Stomach smooth muscle (tissue), 2 donors: ENCODE measurements at regions not wholly inside any gene's neighbourhood (a gene's known extent, or its start where the extent isn't known, plus 50 kb on each side); places are given as distances from the start of the nearest gene placed in this dataset.

Experiments used
- H3K27ac ChIP-seq: one replicate; pipeline ENCODE4 v1.7.0; 2013; ENCODE audit warnings: mild to moderate bottlenecking, low read length, inconsistent platforms
- H3K27me3 ChIP-seq, 2 donors: one replicate each; pipeline ENCODE4 v1.7.0; 2013; ENCODE audit warnings: low read length in 2 of 2; ENCODE audit not compliant: insufficient read depth in 2 of 2, control insufficient read depth in 1 of 2
- H3K36me3 ChIP-seq, 2 donors: one replicate each; pipeline ENCODE4 v1.7.0; 2013; ENCODE audit warnings: low read length in 2 of 2; ENCODE audit not compliant: control insufficient read depth in 2 of 2, insufficient read depth in 2 of 2
- H3K4me1 ChIP-seq: one replicate; pipeline ENCODE4 v1.7.0; 2013; ENCODE audit warnings: low read length; ENCODE audit not compliant: control insufficient read depth, insufficient read depth
- H3K4me3 ChIP-seq, 2 donors: one replicate each; pipeline ENCODE4 v1.7.0; 2013; ENCODE audit warnings: low read length in 2 of 2
- H3K9ac ChIP-seq, 2 donors: one replicate each; pipeline ENCODE4 v1.7.0; 2013; ENCODE audit warnings: low read length in 2 of 2, mild to moderate bottlenecking in 1 of 2
- H3K9me3 ChIP-seq, 2 donors: one replicate each; pipeline ENCODE4 v1.7.0; 2013; ENCODE audit warnings: low read length in 2 of 2; ENCODE audit not compliant: control insufficient read depth in 2 of 2
- donor health status: healthy.
- donor health status: Pancreatic carcinoma.

DNA sequence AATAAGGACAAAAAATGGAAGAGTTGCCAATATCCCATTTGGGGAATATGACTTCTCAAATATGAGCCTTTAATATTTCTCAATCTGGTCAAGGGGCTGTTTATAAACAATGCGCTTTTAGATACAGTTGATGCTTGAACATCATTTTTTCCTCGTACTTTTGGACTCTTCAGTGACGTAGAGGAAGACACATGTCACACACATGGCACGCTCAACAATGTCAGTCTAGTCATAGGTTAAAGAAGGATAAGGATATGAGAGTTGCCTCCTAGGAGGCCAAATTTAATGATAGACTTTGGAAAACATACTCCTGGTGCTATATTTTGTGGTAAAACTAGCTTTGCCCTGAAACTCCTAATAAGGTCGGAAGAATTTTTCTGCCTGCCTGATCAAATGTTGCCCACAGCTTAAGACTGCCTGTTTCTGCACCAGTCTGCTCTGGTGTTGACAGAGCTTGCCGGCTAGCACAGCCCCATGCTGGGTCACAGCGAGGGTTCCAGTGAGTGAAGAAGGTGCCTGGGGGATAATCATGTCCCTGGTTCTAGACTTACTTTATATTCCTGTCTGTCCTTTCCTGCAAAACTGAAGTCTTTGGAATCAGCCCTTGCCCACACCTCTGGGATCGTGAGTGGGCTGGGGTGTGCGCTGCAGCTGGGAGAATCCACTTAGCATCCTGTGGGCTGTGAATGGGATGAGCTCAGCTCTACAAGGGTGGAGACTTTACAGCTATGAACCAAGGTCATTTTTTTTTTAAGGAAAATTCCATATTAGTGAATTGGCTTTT, 230.8 kb upstream of the IRX4 start:
- Histone ChIP-seq H3K27ac (no peak overlapping the region), H3K4me1 (no peaks in the 10 kb centered on the region), H3K4me3 (no peak overlapping the region), H3K36me3 (no peaks in the 10 kb centered on the region), H3K9me3 (peaks cover 0 to 3% of the 10 kb centered on the region in 2 donors), H3K27me3 (peaks cover 0 to 2% of the 10 kb centered on the region in 2 donors), H3K9ac (no peak overlapping the region)

- no peak overlapping the region for H3K4me3 ChIP-seq
- H3K27me3 ChIP-seq = peaks cover 0 to 2% of the 10 kb centered on the region in 2 donors
- H3K27ac ChIP-seq = no peak overlapping the region
- H3K4me1 ChIP-seq = no peaks in the 10 kb centered on the region
- no peaks in the 10 kb centered on the region for H3K36me3 ChIP-seq
- H3K9ac ChIP-seq = no peak overlapping the region
- peaks cover 0 to 3% of the 10 kb centered on the region in 2 donors for H3K9me3 ChIP-seq
Observed at GRCh38 chr5:2112173-2113025, 229.7 kb upstream of the IRX4 start.

- H3K27ac ChIP-seq = no peak overlapping the region
- peaks cover 0 to 2% of the 10 kb centered on the region in 2 donors for H3K27me3 ChIP-seq
- H3K9me3 ChIP-seq = peaks cover 0 to 3% of the 10 kb centered on the region in 2 donors
- no peaks in the 10 kb centered on the region for H3K4me1 ChIP-seq
- H3K36me3 ChIP-seq = no peaks in the 10 kb centered on the region
- H3K9ac ChIP-seq = no peak overlapping the region
- no peak overlapping the region for H3K4me3 ChIP-seq
Observed at GRCh38 chr5:2111569-2112105, 228.9 kb upstream of the IRX4 start.

DNA sequence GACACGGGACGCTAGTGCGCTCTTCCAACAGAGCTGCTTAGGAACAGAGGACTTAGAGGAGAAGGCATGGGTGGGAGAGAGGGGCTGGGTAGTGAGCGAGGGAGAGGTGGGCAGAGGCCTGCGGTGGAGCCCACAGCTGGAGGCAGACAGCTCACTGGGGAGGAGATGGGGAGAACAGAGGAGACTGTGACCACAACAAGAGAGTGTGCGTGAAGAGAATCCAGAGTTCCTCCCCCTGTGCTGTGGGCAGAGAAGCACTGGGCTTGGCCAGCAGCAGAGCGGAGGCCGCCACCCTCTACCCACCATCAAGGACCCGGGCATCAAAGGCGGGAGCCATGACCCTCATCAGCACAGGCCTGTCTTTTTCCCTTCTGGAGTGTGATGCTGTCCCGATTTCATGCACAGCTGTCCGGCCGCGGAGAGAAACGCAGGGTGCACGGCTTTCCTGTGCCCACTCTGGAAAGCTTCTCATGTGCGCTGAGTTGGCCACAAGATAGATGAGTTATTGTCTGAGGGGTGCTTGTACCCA, 228.3 kb upstream of the IRX4 start:
- H3K4me3 ChIP-seq = no peak overlapping the region
- no peaks in the 10 kb centered on the region for H3K4me1 ChIP-seq
- peaks cover 3 to 5% of the 10 kb centered on the region in 2 donors for H3K9me3 ChIP-seq
- no peaks in the 10 kb centered on the region for H3K36me3 ChIP-seq
- H3K9ac ChIP-seq = no peak overlapping the region
- H3K27ac ChIP-seq = no peak overlapping the region
- peaks cover 0 to 2% of the 10 kb centered on the region in 2 donors for H3K27me3 ChIP-seq

GRCh38 chr5:2110137-2110933, 227.6 kb upstream of the IRX4 start:
- peaks cover 0 to 2% of the 10 kb centered on the region in 2 donors for H3K27me3 ChIP-seq
- peaks cover 3 to 6% of the 10 kb centered on the region in 2 donors for H3K9me3 ChIP-seq
- no peak overlapping the region for H3K27ac ChIP-seq
- H3K36me3 ChIP-seq = no peaks in the 10 kb centered on the region
- H3K4me3 ChIP-seq = no peak overlapping the region
- no peak overlapping the region for H3K9ac ChIP-seq
- H3K4me1 ChIP-seq = no peaks in the 10 kb centered on the region

DNA sequence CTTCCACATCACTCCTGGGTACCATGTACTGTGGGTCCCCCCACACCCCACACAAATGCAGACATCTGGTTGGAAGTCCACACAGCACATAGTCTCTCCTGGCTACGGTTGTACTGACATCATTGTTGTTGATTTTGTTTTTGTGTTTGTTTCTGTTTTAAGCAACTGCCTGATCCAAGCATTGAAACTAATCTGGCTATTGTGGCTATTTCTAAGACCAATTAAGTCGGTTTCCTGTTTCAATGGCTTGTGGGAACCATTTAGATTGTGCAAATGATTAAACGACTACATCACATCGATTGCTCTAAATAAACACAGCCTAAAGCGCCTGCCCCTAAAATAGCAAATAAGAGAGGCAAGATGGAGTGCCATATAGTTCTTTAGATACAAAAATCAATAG, 226.8 kb upstream of the IRX4 start:
- H3K4me1 ChIP-seq = no peaks in the 10 kb centered on the region
- H3K27me3 ChIP-seq = peaks cover 0 to 2% of the 10 kb centered on the region in 2 donors
- H3K4me3 ChIP-seq = no peak overlapping the region
- no peaks in the 10 kb centered on the region for H3K36me3 ChIP-seq
- H3K9ac ChIP-seq = no peak overlapping the region
- no peak overlapping the region for H3K27ac ChIP-seq
- peaks cover 3 to 6% of the 10 kb centered on the region in 2 donors for H3K9me3 ChIP-seq

DNA sequence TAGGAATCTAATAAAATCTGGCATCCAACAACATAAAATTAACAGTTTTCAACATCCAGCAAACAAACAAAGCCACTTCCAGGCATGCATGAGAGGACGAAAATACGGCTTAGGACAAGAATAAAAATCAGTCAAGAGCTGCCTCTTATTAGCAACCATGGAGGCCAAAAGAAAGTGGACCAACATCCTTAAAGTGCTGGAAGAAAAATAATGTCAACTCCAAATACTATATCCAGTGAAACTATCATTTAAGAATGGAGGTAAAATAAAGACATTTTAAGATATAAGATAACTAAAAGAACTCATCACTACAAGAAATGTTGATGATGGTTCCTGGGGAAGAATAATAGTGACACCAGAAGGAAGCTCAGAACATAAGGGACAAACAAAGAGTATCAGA, 224.0 kb upstream of the IRX4 start:
- no peaks in the 10 kb centered on the region for H3K36me3 ChIP-seq
- peaks cover 0 to 2% of the 10 kb centered on the region in 2 donors for H3K27me3 ChIP-seq
- H3K9me3 ChIP-seq = peaks cover 3 to 6% of the 10 kb centered on the region in 2 donors
- no peak overlapping the region for H3K4me3 ChIP-seq
- no peak overlapping the region for H3K27ac ChIP-seq
- H3K4me1 ChIP-seq = no peaks in the 10 kb centered on the region
- no peak overlapping the region for H3K9ac ChIP-seq

DNA sequence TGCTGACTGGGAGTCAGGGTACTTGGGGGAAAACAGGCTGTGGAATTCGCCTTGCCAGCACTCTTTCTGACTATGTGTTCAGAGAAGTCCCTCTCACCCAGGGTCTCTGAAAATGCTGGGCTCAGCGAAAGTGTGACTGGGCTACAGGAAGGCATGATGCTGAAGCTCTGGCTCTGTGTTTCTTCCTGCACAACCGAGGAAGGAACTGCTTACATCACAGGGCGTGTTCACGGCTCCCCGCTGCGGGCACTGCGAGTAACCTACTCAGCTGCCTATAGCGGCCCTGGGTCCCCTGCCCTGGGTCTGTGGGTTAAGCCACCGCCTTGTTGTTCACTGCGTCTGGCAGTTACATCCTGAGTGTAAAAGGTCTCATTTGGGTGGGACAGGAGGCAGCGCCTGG, 222.4 kb upstream of the IRX4 start:
- Histone ChIP-seq H3K27me3 (peaks cover 0 to 2% of the 10 kb centered on the region in 2 donors), H3K36me3 (no peaks in the 10 kb centered on the region), H3K9me3 (peaks cover 0 to 6% of the 10 kb centered on the region in 2 donors)

DNA sequence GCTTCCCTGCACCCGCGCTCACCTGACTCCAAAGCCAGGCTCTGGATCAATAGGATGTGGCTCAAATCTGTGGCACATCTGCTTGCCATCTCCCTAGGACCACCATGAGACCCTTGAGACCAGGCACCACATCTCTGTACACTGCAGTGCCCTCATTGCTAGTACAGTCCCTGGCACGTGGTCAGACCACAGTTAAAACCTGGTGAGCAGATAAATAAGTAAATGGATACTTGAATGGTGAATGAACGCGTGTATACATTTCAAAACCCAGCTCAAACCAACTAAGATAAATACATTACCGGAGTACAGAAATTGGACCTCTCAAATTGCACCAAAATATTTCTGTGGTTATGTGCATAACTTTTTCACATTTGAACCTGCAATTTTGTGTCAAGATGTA, 221.2 kb upstream of the IRX4 start:
- no peak overlapping the region for H3K9ac ChIP-seq
- H3K27ac ChIP-seq = no peak overlapping the region
- no peaks in the 10 kb centered on the region for H3K4me1 ChIP-seq
- H3K4me3 ChIP-seq = no peak overlapping the region
- no peaks in the 10 kb centered on the region for H3K36me3 ChIP-seq
- H3K9me3 ChIP-seq = peaks cover 3 to 6% of the 10 kb centered on the region in 2 donors
- H3K27me3 ChIP-seq = peaks cover 0 to 2% of the 10 kb centered on the region in 2 donors

More for the DNA sequence above, 222.4 kb upstream of the IRX4 start:
- H3K27ac ChIP-seq = no peak overlapping the region
- H3K4me3 ChIP-seq = no peak overlapping the region
- no peaks in the 10 kb centered on the region for H3K4me1 ChIP-seq
- no peak overlapping the region for H3K9ac ChIP-seq
